ENCODE measurements at regions not wholly inside any gene's neighbourhood (a gene's known extent, or its start where the extent isn't known, plus 50 kb on each side); places are given as distances from the start of the nearest gene placed in this dataset.
A peak's percentile ranks its signal among the peaks of the same experiment; 100 is the strongest.

DNA sequence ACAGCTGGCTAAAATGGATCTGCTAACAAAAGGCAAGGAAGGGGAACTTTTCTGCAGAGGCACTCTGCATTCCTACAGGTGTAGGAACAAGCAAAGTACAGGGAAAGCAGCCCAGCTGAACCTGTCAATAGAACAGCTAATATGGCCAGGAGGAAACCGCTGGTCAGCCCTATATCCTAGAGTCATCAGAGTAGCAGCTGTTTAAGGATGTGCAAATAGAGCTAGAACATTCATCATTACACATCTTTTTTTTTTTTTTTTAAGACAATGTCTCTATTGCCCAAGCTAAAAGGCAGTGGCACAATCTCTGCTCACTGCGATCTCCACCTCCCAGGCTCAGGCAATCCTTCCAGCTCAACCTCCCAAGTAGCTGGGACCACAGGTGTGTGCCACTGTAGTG, 163.0 kb downstream of the BTC start:
- Mint-ChIP-seq H3K4me3 (no peak overlapping the region), H3K4me1 (ENCODE audit: low read depth) (peaks cover 9% of the 10 kb centered on the region), H3K27me3 (ENCODE audit: low read depth) (peaks cover 10% of the 10 kb centered on the region), H3K36me3 (ENCODE audit: low read depth) (no peaks in the 10 kb centered on the region), H3K9me3 (no peaks in the 10 kb centered on the region), H3K27ac (no peak overlapping the region)
- no peak for DNase-seq (ENCODE audit: low spot score)

DNA sequence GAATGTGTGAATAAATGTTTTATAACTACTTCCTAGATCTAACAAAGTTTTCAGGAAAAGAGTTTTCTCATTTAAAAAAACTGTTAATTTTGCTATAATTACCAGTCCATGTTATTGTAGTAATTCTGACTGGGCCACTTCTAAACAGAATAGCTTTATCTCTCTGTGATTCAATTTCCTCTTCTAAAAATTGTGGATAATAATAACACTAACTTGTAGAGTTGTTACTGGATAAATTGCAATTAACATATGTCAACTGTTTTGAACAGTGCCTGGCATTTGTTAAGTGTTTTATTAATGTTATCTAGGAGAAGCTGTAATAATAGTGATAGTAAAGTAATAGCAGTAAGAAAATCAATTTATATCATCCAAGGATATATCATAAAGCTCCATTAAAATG, 162.3 kb downstream of the BTC start:
- no peak overlapping the region for H3K27ac Mint-ChIP-seq
- peaks cover 10% of the 10 kb centered on the region for H3K27me3 Mint-ChIP-seq (ENCODE audit: low read depth)
- DNase-seq (ENCODE audit: low spot score), result no peak

GRCh38 chr4:74632634-74633033, 161.7 kb downstream of the BTC start:
- Mint-ChIP-seq H3K36me3 (ENCODE audit: low read depth) (no peaks in the 10 kb centered on the region), H3K4me3 (no peak overlapping the region), H3K27ac (no peak overlapping the region), H3K27me3 (ENCODE audit: low read depth) (peaks cover 13% of the 10 kb centered on the region), H3K9me3 (no peaks in the 10 kb centered on the region), H3K4me1 (ENCODE audit: low read depth) (peaks cover 9% of the 10 kb centered on the region)
- DNase-seq (ENCODE audit: low spot score), result peak; percentile 22

More for the DNA sequence above, 162.3 kb downstream of the BTC start:
- Mint-ChIP-seq H3K36me3 (ENCODE audit: low read depth) (no peaks in the 10 kb centered on the region), H3K9me3 (no peaks in the 10 kb centered on the region), H3K4me3 (no peak overlapping the region), H3K4me1 (ENCODE audit: low read depth) (peaks cover 9% of the 10 kb centered on the region)

GRCh38 chr4:74635074-74635473, 159.2 kb downstream of the BTC start:
- Mint-ChIP-seq H3K27ac (no peak overlapping the region), H3K4me3 (no peak overlapping the region), H3K36me3 (ENCODE audit: low read depth) (no peaks in the 10 kb centered on the region), H3K27me3 (ENCODE audit: low read depth) (peaks cover 18% of the 10 kb centered on the region), H3K4me1 (ENCODE audit: low read depth) (peaks cover 9% of the 10 kb centered on the region), H3K9me3 (no peaks in the 10 kb centered on the region)
- no peak for DNase-seq (ENCODE audit: low spot score)

GRCh38 chr4:74635490-74636123, 158.7 kb downstream of the BTC start:
- peaks cover 18% of the 10 kb centered on the region for H3K27me3 Mint-ChIP-seq (ENCODE audit: low read depth)
- DNase-seq (ENCODE audit: low spot score), result no peak
- H3K9me3 Mint-ChIP-seq, result no peaks in the 10 kb centered on the region
- H3K27ac Mint-ChIP-seq, result no peak overlapping the region
- no peak overlapping the region for H3K4me3 Mint-ChIP-seq
- H3K36me3 Mint-ChIP-seq (ENCODE audit: low read depth), result no peaks in the 10 kb centered on the region
- peaks cover 9% of the 10 kb centered on the region for H3K4me1 Mint-ChIP-seq (ENCODE audit: low read depth)

DNA sequence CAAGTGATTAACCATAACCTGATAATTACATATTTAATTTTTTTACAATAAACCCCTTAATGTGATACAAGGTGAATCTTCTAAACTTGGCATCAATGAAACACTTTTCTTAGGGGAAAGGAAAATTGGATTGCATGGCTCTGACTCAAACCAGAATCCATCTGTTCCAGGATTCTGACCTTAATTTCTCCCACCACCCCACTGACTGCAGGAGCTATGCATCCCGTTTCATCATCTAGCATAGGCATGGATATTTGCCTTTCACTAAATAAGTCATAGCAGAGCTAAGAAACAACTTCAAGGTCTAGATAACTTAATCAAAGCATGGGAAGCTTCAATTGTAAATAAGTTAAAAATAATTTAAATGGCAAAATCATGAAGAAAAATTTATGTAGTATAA, 156.3 kb downstream of the BTC start:
- Mint-ChIP-seq H3K4me3 (no peak overlapping the region), H3K9me3 (no peaks in the 10 kb centered on the region), H3K4me1 (ENCODE audit: low read depth) (peaks cover 3% of the 10 kb centered on the region), H3K27me3 (ENCODE audit: low read depth) (peaks cover 13% of the 10 kb centered on the region), H3K36me3 (ENCODE audit: low read depth) (no peaks in the 10 kb centered on the region), H3K27ac (no peak overlapping the region)
- no peak for DNase-seq (ENCODE audit: low spot score)

DNA sequence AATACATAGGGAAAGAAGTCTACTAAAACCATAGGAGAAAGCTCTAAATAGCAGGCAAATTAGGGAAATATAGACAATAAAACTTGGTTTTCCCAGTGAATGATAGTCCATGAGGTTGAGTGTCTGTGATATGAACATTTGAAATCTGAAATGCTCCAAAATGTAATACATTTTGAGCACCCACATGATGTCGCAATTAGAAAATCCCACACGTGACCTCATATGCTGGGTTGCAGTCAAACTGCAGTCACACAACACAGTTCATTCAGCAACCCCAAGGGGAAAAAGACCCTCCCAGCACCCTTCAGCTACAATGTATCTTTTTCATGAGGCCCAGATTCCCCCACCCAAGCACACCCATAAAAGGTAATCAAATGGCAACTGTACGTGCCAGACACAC, 155.6 kb downstream of the BTC start:
- H3K36me3 Mint-ChIP-seq (ENCODE audit: low read depth), result no peaks in the 10 kb centered on the region
- no peak overlapping the region for H3K4me3 Mint-ChIP-seq
- no peak overlapping the region for H3K27ac Mint-ChIP-seq
- peaks cover 11% of the 10 kb centered on the region for H3K27me3 Mint-ChIP-seq (ENCODE audit: low read depth)
- H3K4me1 Mint-ChIP-seq (ENCODE audit: low read depth), result no peaks in the 10 kb centered on the region
- no peaks in the 10 kb centered on the region for H3K9me3 Mint-ChIP-seq
- DNase-seq (ENCODE audit: low spot score), result no peak

DNA sequence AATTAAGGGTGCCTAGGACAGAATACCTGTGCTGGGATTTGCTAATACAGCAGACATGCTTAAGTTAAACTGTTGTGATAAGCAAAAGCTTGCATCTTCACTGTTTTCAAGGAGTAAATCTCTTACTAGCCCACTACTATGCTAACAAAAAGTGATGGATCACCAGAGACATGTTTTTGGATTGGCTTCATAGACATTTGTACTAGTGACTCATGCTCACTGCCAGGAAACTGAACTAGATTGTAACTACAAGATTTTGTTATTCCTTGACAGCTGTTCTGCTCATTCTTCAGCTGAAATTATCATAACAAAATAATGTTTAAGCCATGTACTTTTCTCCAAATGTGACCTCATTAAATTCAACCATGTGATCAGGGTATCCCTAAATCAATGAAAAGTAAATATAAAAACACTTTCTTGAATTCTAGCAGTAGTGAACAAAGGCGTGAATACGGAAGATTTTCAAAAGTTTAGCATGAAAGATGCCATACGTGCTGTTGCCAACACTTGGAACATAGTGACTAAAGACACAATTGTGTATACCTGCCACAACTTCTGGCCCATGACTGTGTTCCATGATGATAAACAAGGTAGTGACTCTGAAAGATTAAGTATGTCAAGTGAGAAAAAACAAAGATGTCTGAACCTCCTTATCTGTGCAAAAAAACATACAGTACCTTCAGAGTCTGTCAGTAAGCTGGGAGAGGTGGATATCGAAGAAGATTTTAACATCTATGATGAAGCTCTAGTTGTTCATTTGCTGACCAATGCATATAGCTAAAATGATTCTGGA, 154.0 kb downstream of the BTC start:
- Mint-ChIP-seq H3K4me3 (no peak overlapping the region), H3K9me3 (no peaks in the 10 kb centered on the region), H3K36me3 (ENCODE audit: low read depth) (no peaks in the 10 kb centered on the region), H3K4me1 (ENCODE audit: low read depth) (no peaks in the 10 kb centered on the region), H3K27ac (no peak overlapping the region), H3K27me3 (ENCODE audit: low read depth) (peaks cover 11% of the 10 kb centered on the region)
- DNase-seq (ENCODE audit: low spot score), result no peak

GRCh38 chr4:74642006-74642405, 152.3 kb downstream of the BTC start:
- Mint-ChIP-seq H3K4me1 (ENCODE audit: low read depth) (no peaks in the 10 kb centered on the region), H3K9me3 (no peaks in the 10 kb centered on the region), H3K36me3 (ENCODE audit: low read depth) (no peaks in the 10 kb centered on the region), H3K4me3 (no peak overlapping the region), H3K27me3 (ENCODE audit: low read depth) (peaks cover 8% of the 10 kb centered on the region), H3K27ac (no peak overlapping the region)
- no peak for DNase-seq (ENCODE audit: low spot score)

GRCh38 chr4:74649193-74649592, 145.1 kb downstream of the BTC start:
- no peak overlapping the region for H3K4me3 Mint-ChIP-seq
- no peaks in the 10 kb centered on the region for H3K27me3 Mint-ChIP-seq (ENCODE audit: low read depth)
- no peaks in the 10 kb centered on the region for H3K4me1 Mint-ChIP-seq (ENCODE audit: low read depth)
- no peaks in the 10 kb centered on the region for H3K36me3 Mint-ChIP-seq (ENCODE audit: low read depth)
- DNase-seq (ENCODE audit: low spot score), result no peak
- H3K9me3 Mint-ChIP-seq, result no peaks in the 10 kb centered on the region
- H3K27ac Mint-ChIP-seq, result no peak overlapping the region

DNA sequence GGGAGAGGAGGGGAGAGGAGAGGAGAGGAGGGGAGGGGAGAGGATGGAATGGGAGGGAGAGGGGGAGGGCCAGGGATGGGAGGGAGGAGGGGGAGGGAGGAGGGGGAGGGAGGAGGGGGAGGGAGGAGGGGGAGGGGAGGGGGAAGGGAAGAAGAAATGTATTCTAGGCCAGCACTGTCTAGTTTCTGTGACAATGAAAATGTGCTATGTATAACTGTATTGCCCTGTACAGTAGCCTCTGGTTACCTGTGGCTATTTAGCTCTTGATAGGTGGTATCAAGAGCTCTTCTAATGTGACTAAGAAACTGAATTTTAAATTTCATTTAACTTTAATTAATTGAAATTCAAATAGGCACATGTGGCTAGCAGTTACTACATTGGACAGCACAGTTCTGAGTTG, 143.1 kb downstream of the BTC start:
- H3K27ac Mint-ChIP-seq, result no peak overlapping the region
- no peaks in the 10 kb centered on the region for H3K9me3 Mint-ChIP-seq
- no peaks in the 10 kb centered on the region for H3K4me1 Mint-ChIP-seq (ENCODE audit: low read depth)
- DNase-seq (ENCODE audit: low spot score), result no peak
- no peaks in the 10 kb centered on the region for H3K36me3 Mint-ChIP-seq (ENCODE audit: low read depth)
- no peak overlapping the region for H3K4me3 Mint-ChIP-seq
- no peaks in the 10 kb centered on the region for H3K27me3 Mint-ChIP-seq (ENCODE audit: low read depth)

- Mint-ChIP-seq H3K9me3 (no peaks in the 10 kb centered on the region), H3K36me3 (ENCODE audit: low read depth) (no peaks in the 10 kb centered on the region)
These were observed 140.7 kb downstream of the BTC start for GRCh38 chr4:74653331-74654229.

DNA sequence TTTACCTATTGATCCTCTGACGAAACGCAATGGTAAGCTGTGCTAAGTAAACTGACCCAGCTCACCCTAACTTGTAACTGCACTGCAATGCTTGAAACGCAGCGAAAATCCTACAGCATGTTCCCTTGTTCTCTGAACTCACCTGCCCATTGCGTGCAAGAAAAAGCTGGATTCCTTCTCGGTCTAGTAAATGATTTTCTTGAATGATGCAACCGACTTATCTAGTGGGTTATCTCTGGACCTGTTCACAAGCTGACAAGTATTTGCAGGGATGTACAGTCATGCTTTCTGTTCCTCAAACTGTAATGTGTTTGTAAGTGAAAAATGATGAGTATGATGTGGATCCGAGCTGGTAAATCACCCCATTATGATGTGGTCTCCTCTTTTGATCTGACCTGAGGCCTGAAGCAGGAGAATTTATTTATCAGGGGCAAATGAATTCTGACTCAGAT, 140.1 kb downstream of the BTC start:
- Mint-ChIP-seq H3K9me3 (no peaks in the 10 kb centered on the region), H3K36me3 (ENCODE audit: low read depth) (no peaks in the 10 kb centered on the region), H3K27ac (no peak overlapping the region), H3K4me1 (ENCODE audit: low read depth) (no peaks in the 10 kb centered on the region), H3K4me3 (no peak overlapping the region), H3K27me3 (ENCODE audit: low read depth) (no peaks in the 10 kb centered on the region)
- DNase-seq (ENCODE audit: low spot score), result no peak

More at GRCh38 chr4:74653331-74654229, 140.7 kb downstream of the BTC start:
- no peak for DNase-seq (ENCODE audit: low spot score)
- Mint-ChIP-seq H3K4me1 (ENCODE audit: low read depth) (no peaks in the 10 kb centered on the region), H3K27ac (no peak overlapping the region), H3K27me3 (ENCODE audit: low read depth) (no peaks in the 10 kb centered on the region), H3K4me3 (no peak overlapping the region)

DNA sequence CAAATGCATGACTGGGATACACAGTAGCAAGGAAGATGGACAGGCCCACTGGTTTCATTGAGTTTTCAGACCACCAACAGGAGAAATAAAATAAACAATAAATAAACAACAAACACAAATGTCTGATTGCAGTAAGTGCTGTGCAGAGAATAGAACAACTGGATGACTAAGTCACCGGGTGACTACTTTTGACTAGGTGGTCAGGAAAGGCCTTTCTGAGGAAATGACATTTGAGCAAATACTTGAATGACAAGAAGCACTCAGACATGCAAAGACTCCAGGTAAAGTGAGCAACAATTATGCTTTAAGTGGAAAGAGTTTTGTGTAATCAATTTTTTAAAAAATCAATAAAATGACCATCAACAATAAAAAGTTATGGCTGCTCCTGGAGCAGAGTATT, 137.7 kb downstream of the BTC start:
- Mint-ChIP-seq H3K27me3 (ENCODE audit: low read depth) (no peaks in the 10 kb centered on the region), H3K9me3 (no peaks in the 10 kb centered on the region), H3K4me1 (ENCODE audit: low read depth) (no peaks in the 10 kb centered on the region), H3K27ac (no peak overlapping the region), H3K36me3 (ENCODE audit: low read depth) (no peaks in the 10 kb centered on the region), H3K4me3 (no peak overlapping the region)
- no peak for DNase-seq (ENCODE audit: low spot score)

Measured in T-helper 2 cell treated with Interferon-gamma antibody and Interleukin-4, amounts not matched to agents 5 μg/mL and 100 μg/mL, for 36 hours (primary cell).